Neural cell (in vitro differentiated cells): ENCODE measurements at regions not wholly inside any gene's neighbourhood (a gene's known extent, or its start where the extent isn't known, plus 50 kb on each side); places are given as distances from the start of the nearest gene placed in this dataset.

ENCODE experiments used
- H2AFZ ChIP-seq: fragments of 200-600, 300-800 bp; sonication (generic), shearing (Covaris generic); 2 replicates; pipeline ENCODE4 v1.6.0; 2014; ENCODE audit warnings: low read depth, mild to moderate bottlenecking, antibody characterized with exemption, low read length, moderate library complexity
- H3F3A ChIP-seq: fragments of 200-600 bp; shearing (Covaris generic); 2 replicates; pipeline ENCODE4 v1.6.1; 2016; ENCODE audit warnings: mild to moderate bottlenecking, moderate library complexity, mixed read lengths, antibody characterized with exemption, low read length; ENCODE audit not compliant: insufficient read depth, poor library complexity, severe bottlenecking
- H3K27ac ChIP-seq: fragments of 200-600, 300-800 bp; sonication (generic), shearing (Covaris generic); 2 replicates; pipeline ENCODE4 v1.5.1; 2014; ENCODE audit warnings: mild to moderate bottlenecking, low read length, moderate library complexity
- H3K27me3 ChIP-seq: fragments of 300-800, 200-600 bp; sonication (generic), shearing (Covaris generic); 2 replicates; pipeline ENCODE4 v1.6.0; 2014; ENCODE audit warnings: mild to moderate bottlenecking, low read depth, low read length, moderate library complexity; ENCODE audit not compliant: insufficient read depth
- H3K36me3 ChIP-seq: fragments of 300-800, 200-600 bp; sonication (generic), shearing (Covaris generic); 2 replicates; pipeline ENCODE4 v1.5.1; 2014; ENCODE audit warnings: mild to moderate bottlenecking, antibody characterized with exemption, low read length, moderate library complexity; ENCODE audit not compliant: insufficient read depth
- H3K4me2 ChIP-seq: fragments of 300-800, 200-600 bp; sonication (generic), shearing (Covaris generic); 2 replicates; pipeline ENCODE4 v1.6.0; 2014; ENCODE audit warnings: mild to moderate bottlenecking, low read length
- H3K4me3 ChIP-seq: fragments of 300-800, 200-600 bp; sonication (generic), shearing (Covaris generic); 2 replicates; pipeline ENCODE4 v1.5.1; 2014; ENCODE audit warnings: mild to moderate bottlenecking, low read length, moderate library complexity
- H3K79me2 ChIP-seq: fragments of 200-600 bp; shearing (Covaris generic); replicated peaks from 2 replicates; pipeline ENCODE4 v1.6.0; 2014; ENCODE audit warnings: mild to moderate bottlenecking, low read length, moderate library complexity; ENCODE audit not compliant: insufficient read depth
- H3K9ac ChIP-seq: fragments of 300-800, 200-600 bp; sonication (generic), shearing (Covaris generic); 2 replicates; pipeline ENCODE4 v1.6.1; 2016; ENCODE audit warnings: mild to moderate bottlenecking, low read length, mixed read lengths
- H3K9me2 ChIP-seq: fragments of 200-600 bp; shearing (Covaris generic); 2 replicates; pipeline ENCODE4 v1.6.1; 2016; ENCODE audit warnings: mild to moderate bottlenecking, low read length, mixed read lengths; ENCODE audit not compliant: insufficient read depth
- H3K9me3 ChIP-seq: fragments of 200-600, 300-800 bp; sonication (generic), shearing (Covaris generic); 2 replicates; pipeline ENCODE4 v1.6.1; 2016; ENCODE audit warnings: mild to moderate bottlenecking, mixed run types, low read length, moderate library complexity, mixed read lengths
- H4K20me1 ChIP-seq: fragments of 200-600 bp; shearing (Covaris generic); 2 replicates; pipeline ENCODE4 v1.6.1; 2016; ENCODE audit warnings: mild to moderate bottlenecking, mixed run types; ENCODE audit not compliant: insufficient read depth
- EP300 ChIP-seq: fragments of 450-650 bp; conservative IDR thresholded peaks from 2 replicates; pipeline ENCODE4 v1.6.1; 2014; ENCODE audit warnings: antibody characterized with exemption, mild to moderate bottlenecking, moderate library complexity; ENCODE audit not compliant: poor library complexity, severe bottlenecking
- EZH2 ChIP-seq: fragments of 200-600, 300-800 bp; shearing (Covaris generic), sonication (generic); IDR thresholded peaks from 2 replicates; pipeline ENCODE4 v1.6.1; 2014; ENCODE audit warnings: antibody characterized with exemption, low read length, borderline replicate concordance, mild to moderate bottlenecking; ENCODE audit not compliant: insufficient read depth, poor library complexity, severe bottlenecking
- MXI1 ChIP-seq: fragments of 450-650 bp; conservative IDR thresholded peaks from 2 replicates; pipeline ENCODE4 v1.6.1; 2014; ENCODE audit warnings: antibody characterized with exemption, mild to moderate bottlenecking; ENCODE audit not compliant: poor library complexity, severe bottlenecking
- POLR2AphosphoS5 ChIP-seq: IDR thresholded peaks from 2 replicates; pipeline ENCODE4 v1.6.1; 2012
- RAD21 ChIP-seq: fragments of 450-650 bp; conservative IDR thresholded peaks from 2 replicates; pipeline ENCODE4 v1.6.1; 2014; ENCODE audit warnings: antibody characterized with exemption, mild to moderate bottlenecking, moderate library complexity
- SMC3 ChIP-seq: fragments of 450-650 bp; conservative IDR thresholded peaks from 2 replicates; pipeline ENCODE4 v1.6.1; 2014; ENCODE audit warnings: antibody characterized with exemption, mild to moderate bottlenecking, moderate library complexity; ENCODE audit not compliant: poor library complexity
- TAF1 ChIP-seq: IDR thresholded peaks from 2 replicates; pipeline ENCODE4 v1.6.1; 2012; ENCODE audit warnings: low read depth
- TF ChIP-seq, protein P1 (sequence below): IDR thresholded peaks from 2 replicates; pipeline ENCODE4 v1.6.1; 2012; ENCODE audit warnings: borderline replicate concordance
- TF ChIP-seq, protein P2 (sequence below): fragments of 450-650 bp; IDR thresholded peaks from 2 replicates; pipeline ENCODE4 v1.5.1; 2014; ENCODE audit warnings: antibody characterized with exemption, mild to moderate bottlenecking, moderate library complexity; ENCODE audit not compliant: poor library complexity, severe bottlenecking

DNA sequence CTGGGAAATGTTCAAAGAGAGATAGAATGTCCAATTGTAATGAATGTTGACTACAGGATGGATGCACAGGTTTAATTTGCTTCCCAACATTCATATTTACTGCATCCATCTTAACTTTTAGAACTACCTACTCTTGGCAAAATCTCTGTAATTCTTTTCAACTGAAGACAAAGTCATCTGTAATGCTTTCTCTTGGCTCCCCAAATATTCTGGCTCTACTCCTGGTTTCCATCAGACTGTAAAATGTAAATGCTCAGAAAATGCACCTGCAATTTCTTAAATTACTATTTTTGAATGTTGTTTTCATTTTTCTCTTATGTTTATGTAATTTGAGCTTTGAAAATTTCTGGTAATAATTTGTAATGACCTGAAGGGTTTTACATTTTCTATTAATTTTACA, 480.8 kb upstream of the IMPG1 start:
- no peaks in the 10 kb centered on the region for H3F3A ChIP-seq
- no peak overlapping the region for H3K4me2 ChIP-seq
- no peak overlapping the region for H3K4me3 ChIP-seq
- H4K20me1 ChIP-seq = no peaks in the 10 kb centered on the region
- no peak overlapping the region for H3K27ac ChIP-seq
- no peaks in the 10 kb centered on the region for H3K36me3 ChIP-seq
- H2AFZ ChIP-seq = no peak overlapping the region
- H3K9ac ChIP-seq = no peak overlapping the region
- TF ChIP-seq, protein P1, sequence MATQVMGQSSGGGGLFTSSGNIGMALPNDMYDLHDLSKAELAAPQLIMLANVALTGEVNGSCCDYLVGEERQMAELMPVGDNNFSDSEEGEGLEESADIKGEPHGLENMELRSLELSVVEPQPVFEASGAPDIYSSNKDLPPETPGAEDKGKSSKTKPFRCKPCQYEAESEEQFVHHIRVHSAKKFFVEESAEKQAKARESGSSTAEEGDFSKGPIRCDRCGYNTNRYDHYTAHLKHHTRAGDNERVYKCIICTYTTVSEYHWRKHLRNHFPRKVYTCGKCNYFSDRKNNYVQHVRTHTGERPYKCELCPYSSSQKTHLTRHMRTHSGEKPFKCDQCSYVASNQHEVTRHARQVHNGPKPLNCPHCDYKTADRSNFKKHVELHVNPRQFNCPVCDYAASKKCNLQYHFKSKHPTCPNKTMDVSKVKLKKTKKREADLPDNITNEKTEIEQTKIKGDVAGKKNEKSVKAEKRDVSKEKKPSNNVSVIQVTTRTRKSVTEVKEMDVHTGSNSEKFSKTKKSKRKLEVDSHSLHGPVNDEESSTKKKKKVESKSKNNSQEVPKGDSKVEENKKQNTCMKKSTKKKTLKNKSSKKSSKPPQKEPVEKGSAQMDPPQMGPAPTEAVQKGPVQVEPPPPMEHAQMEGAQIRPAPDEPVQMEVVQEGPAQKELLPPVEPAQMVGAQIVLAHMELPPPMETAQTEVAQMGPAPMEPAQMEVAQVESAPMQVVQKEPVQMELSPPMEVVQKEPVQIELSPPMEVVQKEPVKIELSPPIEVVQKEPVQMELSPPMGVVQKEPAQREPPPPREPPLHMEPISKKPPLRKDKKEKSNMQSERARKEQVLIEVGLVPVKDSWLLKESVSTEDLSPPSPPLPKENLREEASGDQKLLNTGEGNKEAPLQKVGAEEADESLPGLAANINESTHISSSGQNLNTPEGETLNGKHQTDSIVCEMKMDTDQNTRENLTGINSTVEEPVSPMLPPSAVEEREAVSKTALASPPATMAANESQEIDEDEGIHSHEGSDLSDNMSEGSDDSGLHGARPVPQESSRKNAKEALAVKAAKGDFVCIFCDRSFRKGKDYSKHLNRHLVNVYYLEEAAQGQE = no peak
- TF ChIP-seq SMC3 (no peak), EP300 (no peak), EZH2 (no peak), TAF1 (no peak), MXI1 (no peak), POLR2AphosphoS5 (no peak), RAD21 (no peak)
- TF ChIP-seq, protein P2, sequence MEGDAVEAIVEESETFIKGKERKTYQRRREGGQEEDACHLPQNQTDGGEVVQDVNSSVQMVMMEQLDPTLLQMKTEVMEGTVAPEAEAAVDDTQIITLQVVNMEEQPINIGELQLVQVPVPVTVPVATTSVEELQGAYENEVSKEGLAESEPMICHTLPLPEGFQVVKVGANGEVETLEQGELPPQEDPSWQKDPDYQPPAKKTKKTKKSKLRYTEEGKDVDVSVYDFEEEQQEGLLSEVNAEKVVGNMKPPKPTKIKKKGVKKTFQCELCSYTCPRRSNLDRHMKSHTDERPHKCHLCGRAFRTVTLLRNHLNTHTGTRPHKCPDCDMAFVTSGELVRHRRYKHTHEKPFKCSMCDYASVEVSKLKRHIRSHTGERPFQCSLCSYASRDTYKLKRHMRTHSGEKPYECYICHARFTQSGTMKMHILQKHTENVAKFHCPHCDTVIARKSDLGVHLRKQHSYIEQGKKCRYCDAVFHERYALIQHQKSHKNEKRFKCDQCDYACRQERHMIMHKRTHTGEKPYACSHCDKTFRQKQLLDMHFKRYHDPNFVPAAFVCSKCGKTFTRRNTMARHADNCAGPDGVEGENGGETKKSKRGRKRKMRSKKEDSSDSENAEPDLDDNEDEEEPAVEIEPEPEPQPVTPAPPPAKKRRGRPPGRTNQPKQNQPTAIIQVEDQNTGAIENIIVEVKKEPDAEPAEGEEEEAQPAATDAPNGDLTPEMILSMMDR = no peak
- no peaks in the 10 kb centered on the region for H3K79me2 ChIP-seq
- H3K27me3 ChIP-seq = no peaks in the 10 kb centered on the region
- no peaks in the 10 kb centered on the region for H3K9me2 ChIP-seq
- no peaks in the 10 kb centered on the region for H3K9me3 ChIP-seq

DNA sequence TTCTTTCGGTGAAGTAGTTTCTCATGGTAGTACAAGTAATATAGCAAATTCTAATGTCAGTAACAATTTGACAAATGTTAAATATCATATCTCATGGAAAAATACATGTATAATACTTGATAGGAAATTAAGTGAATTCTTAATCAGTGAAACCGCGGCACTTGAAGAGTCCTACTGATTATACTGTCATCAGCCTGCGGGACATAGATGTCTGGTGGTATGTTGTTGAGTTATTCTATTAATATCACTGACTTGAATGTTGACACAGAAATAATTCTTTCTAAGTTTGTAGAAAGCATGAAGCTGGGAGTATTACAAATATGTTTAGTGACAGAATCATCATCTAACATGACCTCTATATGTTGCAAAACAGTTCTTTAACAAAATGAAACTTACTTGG, 479.8 kb upstream of the IMPG1 start:
- TF ChIP-seq RAD21 (no peak), EP300 (no peak), POLR2AphosphoS5 (no peak), TAF1 (no peak), MXI1 (no peak), SMC3 (no peak)
- TF ChIP-seq, protein P2 = no peak
- TF ChIP-seq, protein P1 = no peak
- Histone ChIP-seq H3K9ac (no peak overlapping the region), H3F3A (no peaks in the 10 kb centered on the region), H3K9me3 (no peaks in the 10 kb centered on the region), H2AFZ (no peak overlapping the region), H4K20me1 (no peaks in the 10 kb centered on the region), H3K79me2 (no peaks in the 10 kb centered on the region), H3K4me2 (no peak overlapping the region), H3K27me3 (no peaks in the 10 kb centered on the region), H3K27ac (no peak overlapping the region), H3K9me2 (no peaks in the 10 kb centered on the region), H3K4me3 (no peak overlapping the region), H3K36me3 (no peaks in the 10 kb centered on the region)
